K562 (cell line): ENCODE measurements at regions not wholly inside any gene's neighbourhood (a gene's known extent, or its start where the extent isn't known, plus 50 kb on each side); places are given as distances from the start of the nearest gene placed in this dataset.

Source experiments
- ATAC-seq: fragments of 200-7000 bp; cut with Tn5 transposase; 3 replicates; pipeline ENCODE4 v1.9.1; 2020; ENCODE audit warnings: moderate library complexity
- BruUV-seq: library from RNA; stranded (reverse); fragments of 400-500 nt; replicated peaks from 2 replicates; lab custom pipeline; 2021; lab: Mats Ljungman, UMichigan
- CTCF ChIA-PET: fragments of 300-600 bp; formaldehyde crosslinking; extraction: SDS; loops from one replicate; lab custom pipeline; 2021; ENCODE audit warnings: low intra/inter-chr PET ratio; lab: Yijun Ruan, JAX
- POLR2A ChIA-PET: fragments of 300-600, 350-650 bp; sonication (Branson Sonifier 250); formaldehyde crosslinking; extraction: SDS; loops from one replicate; lab custom pipeline; 2021; ENCODE audit warnings: antibody characterized with exemption, inconsistent platforms; lab: Yijun Ruan, JAX
- DNase-seq, 4 experiments: peaks; one replicate each; pipeline versions ENCODE4 v3.0.0 to v3.0.0-alpha.2; 2011 to 2018; ENCODE audit warnings: low spot score in 3 of 4, mixed read lengths in 3 of 4; ENCODE audit errors: extremely low read depth in 1 of 4
- FAIRE-seq: peaks from 2 replicates; lab custom pipeline; 2011; peaks lifted over from hg19 to GRCh38; lab: Jason Lieb, UNC
- H2AFZ ChIP-seq: 2 replicates; pipeline ENCODE4 v1.6.0; 2011; ENCODE audit warnings: low read depth, low read length, control low read depth, inconsistent platforms
- H3K27ac ChIP-seq: fragments of 200-600 bp; 3 replicates; pipeline ENCODE4 v1.8.0; 2011; ENCODE audit warnings: low read depth, mild to moderate bottlenecking, control low read depth, inconsistent platforms, low read length, moderate library complexity, mixed read lengths; ENCODE audit errors: extremely low read depth
- H3K27me3 ChIP-seq, 2 experiments: fragments of 300-600 bp in 1 of 2; 2 replicates in 1 of 2; 3 replicates in 1 of 2; pipeline versions ENCODE4 v1.6.0 to v1.8.0; 2011; ENCODE audit warnings: inconsistent platforms in 2 of 2, low read length in 2 of 2, mild to moderate bottlenecking in 1 of 2, mixed read lengths in 1 of 2, moderate library complexity in 1 of 2; ENCODE audit not compliant: control insufficient read depth in 2 of 2, insufficient read depth in 2 of 2
- H3K36me3 ChIP-seq: fragments of 300-600 bp; 3 replicates; pipeline ENCODE4 v1.8.0; 2011; ENCODE audit warnings: mild to moderate bottlenecking, low read length, inconsistent platforms; ENCODE audit not compliant: control insufficient read depth, insufficient read depth
- H3K4me1 ChIP-seq, 2 experiments: fragments of 200-600 bp in 1 of 2; replicated peaks in 1 of 2; 2 replicates in 1 of 2; 3 replicates in 1 of 2; pipeline versions ENCODE4 v1.5.1 to v1.8.0; 2011; ENCODE audit warnings: inconsistent platforms in 2 of 2, low read length in 2 of 2, mild to moderate bottlenecking in 1 of 2, mixed read lengths in 1 of 2, moderate library complexity in 1 of 2; ENCODE audit not compliant: control insufficient read depth in 2 of 2, insufficient read depth in 2 of 2
- H3K4me2 ChIP-seq: 2 replicates; pipeline ENCODE4 v1.6.1; 2011; ENCODE audit warnings: low read length, control low read depth, inconsistent platforms, mixed read lengths; ENCODE audit not compliant: insufficient read depth
- H3K4me3 ChIP-seq: fragments of 200-600 bp; sonication (generic), shearing (Covaris generic); 2 replicates; pipeline ENCODE4 v1.5.1; 2016; ENCODE audit warnings: control low read depth, inconsistent platforms
- H3K79me2 ChIP-seq: fragments of 200-600 bp; 3 replicates; pipeline ENCODE4 v1.8.0; 2011; ENCODE audit warnings: low read length, inconsistent platforms; ENCODE audit not compliant: control insufficient read depth, insufficient read depth
- H3K9ac ChIP-seq, 2 experiments: 2 replicates each; pipeline versions ENCODE4 v1.6.0 to v1.6.1; 2011; ENCODE audit warnings: low read depth in 2 of 2, low read length in 2 of 2, control low read depth in 1 of 2, inconsistent platforms in 1 of 2, mild to moderate bottlenecking in 1 of 2, mixed read lengths in 1 of 2; ENCODE audit not compliant: insufficient read depth in 1 of 2
- H3K9me1 ChIP-seq: one replicate; pipeline ENCODE4 v1.6.0; 2011; ENCODE audit warnings: inconsistent platforms, mild to moderate bottlenecking, low read length, moderate library complexity; ENCODE audit not compliant: control insufficient read depth, insufficient read depth
- H3K9me3 ChIP-seq: replicated peaks from 2 replicates; pipeline ENCODE4 v1.5.1; 2011; ENCODE audit warnings: low read depth, low read length, inconsistent platforms; ENCODE audit not compliant: control insufficient read depth, insufficient read depth
- H4K20me1 ChIP-seq: replicated peaks from 2 replicates; pipeline ENCODE4 v1.6.1; 2011; ENCODE audit warnings: low read length, inconsistent platforms, mixed read lengths; ENCODE audit not compliant: control insufficient read depth, insufficient read depth
- CBFA2T3 ChIP-seq: fragments of 450-650 bp; IDR thresholded peaks from 2 replicates; pipeline ENCODE4 v1.6.1; 2017
- CHD1 ChIP-seq: fragments of 200-600 bp; sonication (generic); IDR thresholded peaks from one replicate; pipeline ENCODE4 v1.6.1; 2012; ENCODE audit warnings: mild to moderate bottlenecking, moderate library complexity, low read length, inconsistent platforms
- SUPT5H ChIP-seq: fragments of 450-650 bp; IDR thresholded peaks from 2 replicates; pipeline ENCODE4 v1.6.1; 2016
- TAF7 ChIP-seq: fragments of 450-650 bp; IDR thresholded peaks from 2 replicates; pipeline ENCODE4 v1.6.1; 2016; ENCODE audit warnings: missing genetic modification characterization, missing compliant biosample characterization
- ZFPM2 ChIP-seq: fragments of 250-450 bp; sonication (Bioruptor Pico); IDR thresholded peaks from 2 replicates; pipeline ENCODE4 v1.5.1; 2022; ENCODE audit warnings: mild to moderate bottlenecking
- ZNF274 ChIP-seq: IDR thresholded peaks from 2 replicates; pipeline ENCODE4 v1.6.1; 2011; ENCODE audit warnings: low read depth, mild to moderate bottlenecking, low read length, moderate library complexity, borderline replicate concordance
- ZNF282 ChIP-seq: sonication (generic); formaldehyde crosslinking; IDR thresholded peaks from 2 replicates; pipeline ENCODE4 v1.8.1; 2023; ENCODE audit warnings: missing genetic modification reagents
- WGBS: fragments of 100-300 bp; shearing (Covaris generic); methylation state at CpG from one replicate; pipeline ENCODE4 v1.1.6; 2016; ENCODE audit warnings: low coverage, mixed read lengths; ENCODE audit not compliant: insufficient coverage; ENCODE audit errors: missing lambda C conversion rate; 5-methylcytosine and 5-hydroxymethylcytosine counted together
- in situ Hi-C: fragments of 300-500 bp; cut with MboI; formaldehyde crosslinking; loops from 4 replicates; pipeline ENCODE4 v1.15.0; 2018; ENCODE audit warnings: inconsistent platforms, mixed read lengths
- intact Hi-C: fragments of 100-400 bp; cut with micrococcal nuclease; formaldehyde crosslinking; loops from 2 replicates; pipeline ENCODE4 v1.14.2; 2022
- TF ChIP-seq, protein P1 (sequence below): fragments of 250-450 bp; sonication (Bioruptor Pico); IDR thresholded peaks from 2 replicates; pipeline ENCODE4 v1.4.0; 2020
- TF ChIP-seq, protein P2 (sequence below): fragments of 450-650 bp; IDR thresholded peaks from 2 replicates; pipeline ENCODE4 v1.6.1; 2017; ENCODE audit warnings: antibody characterized with exemption, mild to moderate bottlenecking

DNA sequence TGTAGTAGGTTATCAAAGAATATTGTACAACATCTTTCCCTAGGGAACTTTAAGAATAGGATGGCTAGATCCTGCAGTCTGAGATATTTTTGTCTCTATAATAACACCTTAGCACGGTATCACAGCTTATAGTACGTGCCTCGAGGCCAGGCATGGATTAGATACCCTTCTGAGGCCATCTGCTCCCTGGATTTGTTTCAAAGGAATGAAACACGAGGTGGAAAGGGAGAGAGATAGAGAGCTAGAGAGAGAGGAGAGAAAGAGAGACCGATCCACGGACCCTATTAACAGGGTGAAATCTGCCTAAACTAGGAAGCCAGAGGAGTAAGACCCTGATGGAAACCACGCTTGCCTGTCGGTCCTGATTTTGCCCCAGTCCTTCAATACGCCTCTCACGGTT lies 92.5 kb downstream of the CD83 start (continued):
- no peak for TF ChIP-seq ZNF274
- TF ChIP-seq ZFPM2 = no peak

DNA sequence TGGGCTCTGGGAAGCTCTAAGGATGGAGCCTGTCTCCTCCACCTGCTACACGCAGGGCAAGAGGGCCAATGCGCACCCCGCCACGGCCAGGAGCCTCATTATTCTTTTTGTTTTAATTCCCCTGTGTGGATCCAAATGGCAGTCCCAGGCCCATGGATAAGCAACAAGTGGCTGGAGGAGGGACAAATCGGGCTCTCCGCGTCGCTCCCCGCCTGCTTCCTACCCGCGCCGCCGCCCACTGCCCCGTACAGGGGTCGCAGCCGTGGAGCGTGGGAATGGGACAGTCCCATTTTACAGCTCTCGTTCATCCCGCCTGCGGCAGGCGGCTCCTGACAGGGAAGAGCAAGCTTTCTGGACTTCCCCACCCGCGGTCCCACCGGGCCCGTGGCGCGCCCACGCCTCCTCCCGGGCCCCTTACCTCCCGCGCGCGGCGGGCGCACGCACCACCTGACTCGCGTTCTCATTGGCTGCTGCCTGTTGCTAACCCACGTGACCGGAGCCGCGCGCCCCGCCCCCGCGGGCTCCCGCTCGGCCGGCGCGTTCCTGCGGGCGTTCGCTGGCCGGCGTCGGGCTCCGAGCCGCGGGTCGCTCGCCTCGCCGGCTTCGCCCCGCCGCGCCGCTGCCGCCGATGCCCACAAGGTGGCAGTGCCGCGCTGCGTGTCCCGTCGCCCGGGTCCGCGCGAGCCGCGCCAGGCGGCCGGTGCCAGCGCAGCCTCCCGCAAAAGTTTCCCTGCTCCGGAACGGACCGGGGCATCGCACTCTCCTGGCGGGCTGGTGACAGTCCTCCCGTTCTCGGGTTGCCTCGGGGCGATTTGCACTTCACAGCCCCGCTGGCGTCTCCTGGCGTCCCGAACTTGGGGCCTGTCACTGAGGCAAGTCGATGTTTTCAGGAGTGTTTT lies 93.3 kb downstream of the CD83 start:
- no peaks in the 10 kb centered on the region for H3K79me2 ChIP-seq
- H3K36me3 ChIP-seq = no peaks in the 10 kb centered on the region
- intact Hi-C loops (loop anchor here (1.0 to 5.0 kb wide), 4 partner anchors 71 to 1280 kb away; no protein-coding TSS in a partner anchor), in situ Hi-C loops (no loop called here)
- H3K4me1 ChIP-seq = peaks cover 13 to 17% of the 10 kb centered on the region in 2 experiments
- H3K4me3 ChIP-seq = peak overlapping the region; percentile 67
- H3K9me3 ChIP-seq = no peaks in the 10 kb centered on the region
- ChIA-PET POLR2A (interaction anchor here (0.5 to 0.9 kb wide), 7 partner anchors 59 to 1110 kb away, joined by 3 to 5 read pairs (median 3); no protein-coding TSS in a partner anchor), CTCF (interaction anchor here (0.6 to 1.3 kb wide), 3 partner anchors 252 to 1063 kb away, joined by 3 to 5 read pairs (median 4); partner anchors contain the start of gene JARID2)
- H4K20me1 ChIP-seq = no peaks in the 10 kb centered on the region
- peak overlapping the region; percentile 90 for H3K4me2 ChIP-seq
- no peaks in the 10 kb centered on the region for H3K9me1 ChIP-seq
- 0 out of 3 replicates have a peak overlapping the region, but pooled peaks have one; percentile 49 for H3K27ac ChIP-seq
- 1% methylated on average over 98 of the region's 100 CpGs for WGBS
- peak overlapping the region; percentile 99 for H2AFZ ChIP-seq
- DNase-seq (peak; percentile 97 to 100 (median 98)), ATAC-seq (peak; percentile 99), FAIRE-seq (peak; percentile 77)
- BruUV-seq = TSS peak; percentile 83
- H3K9ac ChIP-seq = peak overlapping the region; percentile 73 to 95
- peaks cover 4 to 15% of the 10 kb centered on the region in 2 experiments; a peak in 4 of 5 replicates for H3K27me3 ChIP-seq
- TF ChIP-seq, protein P1, sequence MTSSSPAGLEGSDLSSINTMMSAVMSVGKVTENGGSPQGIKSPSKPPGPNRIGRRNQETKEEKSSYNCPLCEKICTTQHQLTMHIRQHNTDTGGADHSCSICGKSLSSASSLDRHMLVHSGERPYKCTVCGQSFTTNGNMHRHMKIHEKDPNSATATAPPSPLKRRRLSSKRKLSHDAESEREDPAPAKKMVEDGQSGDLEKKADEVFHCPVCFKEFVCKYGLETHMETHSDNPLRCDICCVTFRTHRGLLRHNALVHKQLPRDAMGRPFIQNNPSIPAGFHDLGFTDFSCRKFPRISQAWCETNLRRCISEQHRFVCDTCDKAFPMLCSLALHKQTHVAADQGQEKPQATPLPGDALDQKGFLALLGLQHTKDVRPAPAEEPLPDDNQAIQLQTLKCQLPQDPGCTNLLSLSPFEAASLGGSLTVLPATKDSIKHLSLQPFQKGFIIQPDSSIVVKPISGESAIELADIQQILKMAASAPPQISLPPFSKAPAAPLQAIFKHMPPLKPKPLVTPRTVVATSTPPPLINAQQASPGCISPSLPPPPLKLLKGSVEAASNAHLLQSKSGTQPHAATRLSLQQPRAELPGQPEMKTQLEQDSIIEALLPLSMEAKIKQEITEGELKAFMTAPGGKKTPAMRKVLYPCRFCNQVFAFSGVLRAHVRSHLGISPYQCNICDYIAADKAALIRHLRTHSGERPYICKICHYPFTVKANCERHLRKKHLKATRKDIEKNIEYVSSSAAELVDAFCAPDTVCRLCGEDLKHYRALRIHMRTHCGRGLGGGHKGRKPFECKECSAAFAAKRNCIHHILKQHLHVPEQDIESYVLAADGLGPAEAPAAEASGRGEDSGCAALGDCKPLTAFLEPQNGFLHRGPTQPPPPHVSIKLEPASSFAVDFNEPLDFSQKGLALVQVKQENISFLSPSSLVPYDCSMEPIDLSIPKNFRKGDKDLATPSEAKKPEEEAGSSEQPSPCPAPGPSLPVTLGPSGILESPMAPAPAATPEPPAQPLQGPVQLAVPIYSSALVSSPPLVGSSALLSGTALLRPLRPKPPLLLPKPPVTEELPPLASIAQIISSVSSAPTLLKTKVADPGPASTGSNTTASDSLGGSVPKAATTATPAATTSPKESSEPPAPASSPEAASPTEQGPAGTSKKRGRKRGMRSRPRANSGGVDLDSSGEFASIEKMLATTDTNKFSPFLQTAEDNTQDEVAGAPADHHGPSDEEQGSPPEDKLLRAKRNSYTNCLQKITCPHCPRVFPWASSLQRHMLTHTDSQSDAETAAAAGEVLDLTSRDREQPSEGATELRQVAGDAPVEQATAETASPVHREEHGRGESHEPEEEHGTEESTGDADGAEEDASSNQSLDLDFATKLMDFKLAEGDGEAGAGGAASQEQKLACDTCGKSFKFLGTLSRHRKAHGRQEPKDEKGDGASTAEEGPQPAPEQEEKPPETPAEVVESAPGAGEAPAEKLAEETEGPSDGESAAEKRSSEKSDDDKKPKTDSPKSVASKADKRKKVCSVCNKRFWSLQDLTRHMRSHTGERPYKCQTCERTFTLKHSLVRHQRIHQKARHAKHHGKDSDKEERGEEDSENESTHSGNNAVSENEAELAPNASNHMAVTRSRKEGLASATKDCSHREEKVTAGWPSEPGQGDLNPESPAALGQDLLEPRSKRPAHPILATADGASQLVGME = peak; percentile 44; the same call in 1 of the 2 replicates
- TF ChIP-seq SUPT5H (peak; percentile 59), TAF7 (tag) (peak; percentile 52; the same call in 1 of the 2 replicates), CBFA2T3 (peak; percentile 16; the same call in 1 of the 2 replicates), ZNF282 (CRISPR knock-in tag) (peak; percentile 85), CHD1 (peak; percentile 68)
- TF ChIP-seq, protein P2, sequence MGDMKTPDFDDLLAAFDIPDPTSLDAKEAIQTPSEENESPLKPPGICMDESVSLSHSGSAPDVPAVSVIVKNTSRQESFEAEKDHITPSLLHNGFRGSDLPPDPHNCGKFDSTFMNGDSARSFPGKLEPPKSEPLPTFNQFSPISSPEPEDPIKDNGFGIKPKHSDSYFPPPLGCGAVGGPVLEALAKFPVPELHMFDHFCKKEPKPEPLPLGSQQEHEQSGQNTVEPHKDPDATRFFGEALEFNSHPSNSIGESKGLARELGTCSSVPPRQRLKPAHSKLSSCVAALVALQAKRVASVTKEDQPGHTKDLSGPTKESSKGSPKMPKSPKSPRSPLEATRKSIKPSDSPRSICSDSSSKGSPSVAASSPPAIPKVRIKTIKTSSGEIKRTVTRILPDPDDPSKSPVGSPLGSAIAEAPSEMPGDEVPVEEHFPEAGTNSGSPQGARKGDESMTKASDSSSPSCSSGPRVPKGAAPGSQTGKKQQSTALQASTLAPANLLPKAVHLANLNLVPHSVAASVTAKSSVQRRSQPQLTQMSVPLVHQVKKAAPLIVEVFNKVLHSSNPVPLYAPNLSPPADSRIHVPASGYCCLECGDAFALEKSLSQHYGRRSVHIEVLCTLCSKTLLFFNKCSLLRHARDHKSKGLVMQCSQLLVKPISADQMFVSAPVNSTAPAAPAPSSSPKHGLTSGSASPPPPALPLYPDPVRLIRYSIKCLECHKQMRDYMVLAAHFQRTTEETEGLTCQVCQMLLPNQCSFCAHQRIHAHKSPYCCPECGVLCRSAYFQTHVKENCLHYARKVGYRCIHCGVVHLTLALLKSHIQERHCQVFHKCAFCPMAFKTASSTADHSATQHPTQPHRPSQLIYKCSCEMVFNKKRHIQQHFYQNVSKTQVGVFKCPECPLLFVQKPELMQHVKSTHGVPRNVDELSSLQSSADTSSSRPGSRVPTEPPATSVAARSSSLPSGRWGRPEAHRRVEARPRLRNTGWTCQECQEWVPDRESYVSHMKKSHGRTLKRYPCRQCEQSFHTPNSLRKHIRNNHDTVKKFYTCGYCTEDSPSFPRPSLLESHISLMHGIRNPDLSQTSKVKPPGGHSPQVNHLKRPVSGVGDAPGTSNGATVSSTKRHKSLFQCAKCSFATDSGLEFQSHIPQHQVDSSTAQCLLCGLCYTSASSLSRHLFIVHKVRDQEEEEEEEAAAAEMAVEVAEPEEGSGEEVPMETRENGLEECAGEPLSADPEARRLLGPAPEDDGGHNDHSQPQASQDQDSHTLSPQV = peak; percentile 85; the same call in 1 of the 2 replicates
